Calu3 (cell line): ENCODE measurements at regions not wholly inside any gene's neighbourhood (a gene's known extent, or its start where the extent isn't known, plus 50 kb on each side); places are given as distances from the start of the nearest gene placed in this dataset.
"Not testable (repeated sequence)": the region's sequence is repeated elsewhere in the genome, so short reads cannot be mapped to it uniquely, and the experiment has no call there.

ENCODE experiments used
- BruUV-seq: library from RNA; stranded (reverse); fragments of 400-500 nt; replicated peaks from 2 replicates; lab custom pipeline; 2021; lab: Mats Ljungman, UMichigan
- CTCF ChIA-PET: fragments of 300-600 bp; sonication (Branson Sonifier 250); formaldehyde crosslinking; loops from one replicate; lab custom pipeline; 2022; ENCODE audit warnings: antibody characterized with exemption; lab: Charles Lee
- DNase-seq: peaks from one replicate; pipeline ENCODE4 v3.0.0; 2022
- H3K27ac Mint-ChIP-seq: one replicate; pipeline ENCODE4 v1.8.0; 2022; ENCODE audit warnings: mixed read lengths; ENCODE audit not compliant: unreplicated experiment
- H3K27me3 Mint-ChIP-seq: one replicate; pipeline ENCODE4 v1.8.0; 2022; ENCODE audit warnings: mixed read lengths; ENCODE audit not compliant: unreplicated experiment
- H3K36me3 Mint-ChIP-seq: one replicate; pipeline ENCODE4 v1.8.0; 2022; ENCODE audit warnings: mild to moderate bottlenecking, moderate library complexity, mixed read lengths; ENCODE audit not compliant: insufficient read depth, unreplicated experiment
- H3K4me1 Mint-ChIP-seq: one replicate; pipeline ENCODE4 v1.8.0; 2022; ENCODE audit warnings: mild to moderate bottlenecking, low read depth, mixed read lengths; ENCODE audit not compliant: unreplicated experiment
- H3K4me3 Mint-ChIP-seq: one replicate; pipeline ENCODE4 v1.8.0; 2022; ENCODE audit warnings: mild to moderate bottlenecking, low read depth, moderate library complexity, mixed read lengths; ENCODE audit not compliant: unreplicated experiment
- H3K9me3 Mint-ChIP-seq: one replicate; pipeline ENCODE4 v1.8.0; 2022; ENCODE audit warnings: low read depth, mixed read lengths; ENCODE audit not compliant: unreplicated experiment
- intact Hi-C: fragments of 100-400 bp; cut with micrococcal nuclease; formaldehyde crosslinking; loops from one replicate; pipeline ENCODE4 v1.10.0; 2022; ENCODE audit not compliant: unreplicated experiment
- TF ChIP-seq, protein P1 (sequence below): fragments of 200-600 bp; IDR thresholded peaks from one replicate; pipeline ENCODE4 v1.8.0; 2022; ENCODE audit warnings: antibody characterized with exemption; ENCODE audit not compliant: unreplicated experiment

DNA sequence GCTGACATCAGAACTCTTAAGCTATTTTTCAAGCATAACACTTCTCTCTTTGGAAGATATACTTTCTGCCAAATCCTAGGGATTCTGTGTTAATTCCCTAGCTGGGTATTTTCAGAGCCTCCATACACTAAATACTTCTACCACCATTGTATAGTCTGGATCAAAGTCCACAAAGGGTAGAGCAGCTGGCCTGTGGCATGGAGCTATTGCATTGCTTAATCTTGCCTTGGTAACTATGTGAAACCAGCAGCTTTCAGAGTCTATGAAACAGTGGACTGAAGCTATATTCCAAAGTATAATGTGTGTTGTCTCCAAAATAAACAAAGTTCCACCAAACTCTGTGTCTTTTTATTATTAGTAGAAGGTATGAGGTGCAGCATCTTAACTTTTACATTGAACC is 296.9 kb upstream of the CDH19 start:
- Mint-ChIP-seq H3K4me1 (no peaks in the 10 kb centered on the region), H3K27me3 (no peaks in the 10 kb centered on the region), H3K36me3 (no peaks in the 10 kb centered on the region), H3K27ac (no peak overlapping the region), H3K9me3 (no peaks in the 10 kb centered on the region), H3K4me3 (no peak overlapping the region)
- BruUV-seq: no TSS peak
- CTCF ChIA-PET: interaction anchor here (0.7 kb wide), 1 partner anchor 14 kb away, joined by 3 read pairs; no protein-coding TSS in a partner anchor
- DNase-seq: no peak
- TF ChIP-seq, protein P1, sequence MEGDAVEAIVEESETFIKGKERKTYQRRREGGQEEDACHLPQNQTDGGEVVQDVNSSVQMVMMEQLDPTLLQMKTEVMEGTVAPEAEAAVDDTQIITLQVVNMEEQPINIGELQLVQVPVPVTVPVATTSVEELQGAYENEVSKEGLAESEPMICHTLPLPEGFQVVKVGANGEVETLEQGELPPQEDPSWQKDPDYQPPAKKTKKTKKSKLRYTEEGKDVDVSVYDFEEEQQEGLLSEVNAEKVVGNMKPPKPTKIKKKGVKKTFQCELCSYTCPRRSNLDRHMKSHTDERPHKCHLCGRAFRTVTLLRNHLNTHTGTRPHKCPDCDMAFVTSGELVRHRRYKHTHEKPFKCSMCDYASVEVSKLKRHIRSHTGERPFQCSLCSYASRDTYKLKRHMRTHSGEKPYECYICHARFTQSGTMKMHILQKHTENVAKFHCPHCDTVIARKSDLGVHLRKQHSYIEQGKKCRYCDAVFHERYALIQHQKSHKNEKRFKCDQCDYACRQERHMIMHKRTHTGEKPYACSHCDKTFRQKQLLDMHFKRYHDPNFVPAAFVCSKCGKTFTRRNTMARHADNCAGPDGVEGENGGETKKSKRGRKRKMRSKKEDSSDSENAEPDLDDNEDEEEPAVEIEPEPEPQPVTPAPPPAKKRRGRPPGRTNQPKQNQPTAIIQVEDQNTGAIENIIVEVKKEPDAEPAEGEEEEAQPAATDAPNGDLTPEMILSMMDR: no peak
- intact Hi-C loops: no loop called here

GRCh38 chr18:66895631-66896030 is 291.7 kb upstream of the CDH19 start:
- no peak for DNase-seq
- Mint-ChIP-seq H3K27me3 (no peaks in the 10 kb centered on the region), H3K4me1 (no peaks in the 10 kb centered on the region), H3K36me3 (no peaks in the 10 kb centered on the region), H3K4me3 (no peak overlapping the region), H3K27ac (no peak overlapping the region), H3K9me3 (peaks cover 3% of the 10 kb centered on the region)
- intact Hi-C loops: no loop called here
- TF ChIP-seq, protein P1: no peak
- CTCF ChIA-PET: no interaction called here
- BruUV-seq: no TSS peak

- no peaks in the 10 kb centered on the region for H3K27me3 Mint-ChIP-seq
- no peaks in the 10 kb centered on the region for H3K4me1 Mint-ChIP-seq
- H3K36me3 Mint-ChIP-seq: no peaks in the 10 kb centered on the region
- DNase-seq: no peak
- TF ChIP-seq, protein P1: no peak
- H3K27ac Mint-ChIP-seq: no peak overlapping the region
- intact Hi-C loops: no loop called here
- H3K4me3 Mint-ChIP-seq: no peak overlapping the region
- H3K9me3 Mint-ChIP-seq: peaks cover 3% of the 10 kb centered on the region
- BruUV-seq: no TSS peak
- CTCF ChIA-PET: no interaction called here
Observed at GRCh38 chr18:66894851-66895250, 291.0 kb upstream of the CDH19 start.

DNA sequence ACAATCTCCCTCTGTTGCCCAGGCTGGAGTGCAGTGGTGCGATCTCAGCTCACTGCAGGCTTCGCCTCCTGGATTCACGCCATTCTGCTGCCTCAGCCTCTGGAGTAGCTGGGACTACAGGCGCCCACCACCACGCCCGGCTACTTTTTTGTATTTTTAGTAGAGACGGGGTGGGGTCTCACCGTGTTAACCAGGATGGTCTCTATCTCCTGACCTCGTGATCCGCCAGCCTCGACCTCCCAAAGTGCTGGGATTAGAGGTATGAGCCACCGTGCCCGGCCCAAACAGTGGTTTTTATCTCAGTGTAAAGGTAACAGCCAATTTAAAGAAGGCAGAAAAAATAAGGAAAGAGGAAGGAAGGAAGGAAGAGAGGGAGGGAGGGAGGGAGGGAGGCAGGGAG is 288.5 kb upstream of the CDH19 start:
- H3K9me3 Mint-ChIP-seq, CTCF ChIA-PET, intact Hi-C loops, BruUV-seq, H3K4me1 Mint-ChIP-seq, H3K27me3 Mint-ChIP-seq, H3K27ac Mint-ChIP-seq, DNase-seq, H3K4me3 Mint-ChIP-seq, H3K36me3 Mint-ChIP-seq: not testable (repeated sequence)

DNA sequence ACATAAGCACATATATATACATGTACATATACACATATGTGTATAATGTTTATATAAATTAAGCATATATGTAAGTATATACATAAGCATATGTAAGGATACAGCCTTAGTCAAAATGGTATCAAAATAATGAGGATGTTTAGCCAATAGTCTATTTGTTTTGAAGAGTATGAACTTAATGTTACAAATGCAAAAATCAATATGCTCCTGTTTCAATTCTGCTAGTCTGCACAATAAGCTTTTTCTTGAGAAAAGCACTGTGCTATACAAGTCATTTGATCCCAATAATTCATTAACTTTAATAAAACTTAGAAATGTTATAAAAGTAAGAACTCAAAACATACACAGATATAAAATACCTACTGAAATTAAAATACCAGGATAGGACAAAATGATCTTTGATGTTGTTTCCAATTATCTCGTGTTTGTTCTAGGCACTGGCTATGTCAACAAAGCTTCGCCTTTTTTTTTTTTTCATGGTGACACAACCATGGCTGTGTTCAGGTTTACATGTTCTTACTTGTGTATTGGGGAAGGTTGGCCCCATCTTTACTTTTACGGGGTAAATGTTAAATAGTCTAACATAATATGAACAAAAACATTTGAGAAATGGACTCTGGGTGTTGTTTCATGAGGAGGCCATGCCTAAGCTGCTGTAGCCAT is 271.1 kb upstream of the CDH19 start:
- Mint-ChIP-seq H3K27ac (no peak overlapping the region), H3K27me3 (no peaks in the 10 kb centered on the region), H3K36me3 (no peaks in the 10 kb centered on the region), H3K4me3 (no peak overlapping the region), H3K9me3 (no peaks in the 10 kb centered on the region), H3K4me1 (peaks cover under 1% of the 10 kb centered on the region)
- no TSS peak for BruUV-seq
- intact Hi-C loops: loop anchor here (5.0 to 10.0 kb wide), 3 partner anchors 120 to 1150 kb away; no protein-coding TSS in a partner anchor
- TF ChIP-seq, protein P1: no peak
- no peak for DNase-seq
- CTCF ChIA-PET: no interaction called here
